ENCODE measurements at regions not wholly inside any gene's neighbourhood (a gene's known extent, or its start where the extent isn't known, plus 50 kb on each side); places are given as distances from the start of the nearest gene placed in this dataset.
A peak's percentile ranks its signal among the peaks of the same experiment; 100 is the strongest.

- no peak overlapping the region for H3K4me3 ChIP-seq (replicated peaks in 1 of 3)
- intact Hi-C loops (cut with DNase I), result no loop called here
- H3K27me3 ChIP-seq, result no peaks in the 10 kb centered on the region
- H3K9me3 ChIP-seq, result no peaks in the 10 kb centered on the region
- DNase-seq, result no peak
- H3K36me3 ChIP-seq, result no peaks in the 10 kb centered on the region
- TF ChIP-seq CTCF (IDR thresholded peaks at IDR 0.05) (no peak), POLR2A (IDR thresholded peaks at IDR 0.05) (no peak)
- no peaks in the 10 kb centered on the region for H3K4me1 ChIP-seq
- H3K27ac ChIP-seq, result no peak overlapping the region
These were observed 286.7 kb downstream of the PTPRC start for GRCh38 chr1:198925567-198925966.

GRCh38 chr1:198927129-198927528 lies 288.3 kb downstream of the PTPRC start:
- Histone ChIP-seq H3K27me3 (no peaks in the 10 kb centered on the region), H3K9me3 (no peaks in the 10 kb centered on the region), H3K4me3 (replicated peaks in 1 of 3) (no peak overlapping the region), H3K36me3 (no peaks in the 10 kb centered on the region), H3K4me1 (no peaks in the 10 kb centered on the region), H3K27ac (no peak overlapping the region)
- intact Hi-C loops (cut with DNase I), result no loop called here
- DNase-seq, result no peak
- WGBS, 2 donors, result 94 to 97% methylated on average over 3 of the region's 3 CpGs
- TF ChIP-seq POLR2A (IDR thresholded peaks at IDR 0.05) (no peak), CTCF (IDR thresholded peaks at IDR 0.05) (no peak)

GRCh38 chr1:198929111-198929604 lies 290.3 kb downstream of the PTPRC start:
- Histone ChIP-seq H3K36me3 (no peaks in the 10 kb centered on the region), H3K9me3 (no peaks in the 10 kb centered on the region), H3K4me3 (replicated peaks in 1 of 3) (no peak overlapping the region), H3K27me3 (no peaks in the 10 kb centered on the region), H3K27ac (no peak overlapping the region), H3K4me1 (peaks cover 1 to 3% of the 10 kb centered on the region in 2 donors)
- DNase-seq, result no peak
- 82 to 83% methylated on average over 4 of the region's 4 CpGs for WGBS, 2 donors
- intact Hi-C loops (cut with DNase I), result no loop called here
- TF ChIP-seq CTCF (IDR thresholded peaks at IDR 0.05) (no peak), POLR2A (IDR thresholded peaks at IDR 0.05) (no peak)

GRCh38 chr1:198929961-198930599 lies 291.2 kb downstream of the PTPRC start:
- intact Hi-C loops (cut with DNase I), result no loop called here
- Histone ChIP-seq H3K27me3 (no peaks in the 10 kb centered on the region), H3K9me3 (no peaks in the 10 kb centered on the region), H3K27ac (peak overlapping the region in 2 of 3 donors; percentile 2 to 8), H3K36me3 (no peaks in the 10 kb centered on the region), H3K4me3 (replicated peaks in 1 of 3) (no peak overlapping the region), H3K4me1 (peaks cover 6 to 7% of the 10 kb centered on the region in 2 donors)
- WGBS, 2 donors, result 24 to 27% methylated on average over 9 of the region's 9 CpGs
- DNase-seq, result no peak
- no peak for TF ChIP-seq CTCF (IDR thresholded peaks at IDR 0.05)
- TF ChIP-seq POLR2A (IDR thresholded peaks at IDR 0.05), result no peak

GRCh38 chr1:198932351-198932991 lies 293.6 kb downstream of the PTPRC start:
- intact Hi-C loops (cut with DNase I), result no loop called here
- DNase-seq, result no peak
- WGBS, 2 donors, result 59% methylated on average over 6 of the region's 6 CpGs
- TF ChIP-seq POLR2A (IDR thresholded peaks at IDR 0.05), result no peak
- no peak for TF ChIP-seq CTCF (IDR thresholded peaks at IDR 0.05)
- H3K27me3 ChIP-seq, result no peaks in the 10 kb centered on the region
- H3K4me3 ChIP-seq (replicated peaks in 1 of 3), result no peak overlapping the region
- H3K27ac ChIP-seq, result peak overlapping the region in 1 of 3 donors; percentile 18
- no peaks in the 10 kb centered on the region for H3K36me3 ChIP-seq
- H3K9me3 ChIP-seq, result no peaks in the 10 kb centered on the region
- H3K4me1 ChIP-seq, result peaks cover 9% of the 10 kb centered on the region in 2 donors

Data from thyroid gland (tissue), 4 donors.